Jurkat, Clone E6-1 (cell line): ENCODE measurements at regions not wholly inside any gene's neighbourhood (a gene's known extent, or its start where the extent isn't known, plus 50 kb on each side); places are given as distances from the start of the nearest gene placed in this dataset.
"Not testable (repeated sequence)": the region's sequence is repeated elsewhere in the genome, so short reads cannot be mapped to it uniquely, and the experiment has no call there.

ENCODE experiments used
- DNase-seq: peaks from one replicate; pipeline ENCODE4 v3.0.0-alpha.2; 2011; ENCODE audit warnings: low read depth, low spot score
- H3K4me3 ChIP-seq: 2 replicates; pipeline ENCODE4 v1.5.1; 2011; ENCODE audit warnings: mild to moderate bottlenecking, low read length, control low read depth, moderate library complexity

- H3K4me3 ChIP-seq, result not testable (repeated sequence)
Measured at GRCh38 chr2:8348911-8349310, 332.9 kb upstream of the ID2 start.

GRCh38 chr2:8352296-8352695, 329.6 kb upstream of the ID2 start:
- H3K4me3 ChIP-seq, result no peak overlapping the region
- DNase-seq, result no peak

More at GRCh38 chr2:8348911-8349310, 332.9 kb upstream of the ID2 start:
- DNase-seq, result not testable (repeated sequence)

GRCh38 chr2:8352989-8353388, 328.9 kb upstream of the ID2 start:
- DNase-seq, result no peak

GRCh38 chr2:8355102-8355859, 326.6 kb upstream of the ID2 start:
- H3K4me3 ChIP-seq, result no peak overlapping the region
- DNase-seq, result no peak

More at GRCh38 chr2:8352989-8353388, 328.9 kb upstream of the ID2 start:
- H3K4me3 ChIP-seq, result no peak overlapping the region

- DNase-seq, result no peak
Measured at GRCh38 chr2:8357738-8358518, 323.9 kb upstream of the ID2 start.

GRCh38 chr2:8361930-8362329, 319.9 kb upstream of the ID2 start:
- no peak overlapping the region for H3K4me3 ChIP-seq
- no peak for DNase-seq

More at GRCh38 chr2:8357738-8358518, 323.9 kb upstream of the ID2 start:
- no peak overlapping the region for H3K4me3 ChIP-seq

- DNase-seq, result no peak
- no peak overlapping the region for H3K4me3 ChIP-seq
Measured at GRCh38 chr2:8363161-8363560, 318.7 kb upstream of the ID2 start.

- H3K4me3 ChIP-seq, result no peak overlapping the region
Measured at GRCh38 chr2:8364668-8365067, 317.2 kb upstream of the ID2 start.

GRCh38 chr2:8365331-8365910, 316.4 kb upstream of the ID2 start:
- H3K4me3 ChIP-seq, result no peak overlapping the region

More at GRCh38 chr2:8364668-8365067, 317.2 kb upstream of the ID2 start:
- no peak for DNase-seq

GRCh38 chr2:8367833-8368232, 314.0 kb upstream of the ID2 start:
- no peak overlapping the region for H3K4me3 ChIP-seq
- no peak for DNase-seq

More at GRCh38 chr2:8365331-8365910, 316.4 kb upstream of the ID2 start:
- no peak for DNase-seq

GRCh38 chr2:8368463-8368862, 313.4 kb upstream of the ID2 start:
- H3K4me3 ChIP-seq, result no peak overlapping the region
- DNase-seq, result no peak

- H3K4me3 ChIP-seq, result no peak overlapping the region
- no peak for DNase-seq
Measured at GRCh38 chr2:8369522-8369921, 312.3 kb upstream of the ID2 start.

GRCh38 chr2:8370258-8370802, 311.5 kb upstream of the ID2 start:
- DNase-seq, result no peak
- H3K4me3 ChIP-seq, result no peak overlapping the region

- no peak overlapping the region for H3K4me3 ChIP-seq
- no peak for DNase-seq
Measured at GRCh38 chr2:8371653-8372052, 310.2 kb upstream of the ID2 start.

GRCh38 chr2:8374782-8375181, 307.1 kb upstream of the ID2 start:
- DNase-seq, result no peak
- H3K4me3 ChIP-seq, result no peak overlapping the region

GRCh38 chr2:8376603-8377410, 305.0 kb upstream of the ID2 start:
- DNase-seq, result no peak

GRCh38 chr2:8378016-8378810, 303.6 kb upstream of the ID2 start:
- DNase-seq, result no peak
- H3K4me3 ChIP-seq, result no peak overlapping the region

More at GRCh38 chr2:8376603-8377410, 305.0 kb upstream of the ID2 start:
- no peak overlapping the region for H3K4me3 ChIP-seq

- no peak overlapping the region for H3K4me3 ChIP-seq
Measured at GRCh38 chr2:8379128-8379527, 302.7 kb upstream of the ID2 start.

More at GRCh38 chr2:8379128-8379527, 302.7 kb upstream of the ID2 start:
- DNase-seq, result no peak
